B cell (primary cell): ENCODE measurements at regions not wholly inside any gene's neighbourhood (a gene's known extent, or its start where the extent isn't known, plus 50 kb on each side); places are given as distances from the start of the nearest gene placed in this dataset.

ENCODE experiments used
- ATAC-seq: fragments of 200-7000 bp; cut with Tn5 transposase; one replicate; pipeline ENCODE4 v1.10.0; 2021; ENCODE audit warnings: low read depth, mild to moderate bottlenecking, moderate number of reproducible peaks, moderate library complexity
- CTCF ChIA-PET: fragments of 350-600 bp; sonication (Branson Sonifier 250); formaldehyde crosslinking; loops from one replicate; lab custom pipeline; 2021; ENCODE audit warnings: antibody characterized with exemption, inconsistent platforms; lab: Charles Lee
- POLR2A ChIA-PET: fragments of 350-600 bp; sonication (Branson Sonifier 250); formaldehyde crosslinking; loops from one replicate; lab custom pipeline; 2021; ENCODE audit warnings: antibody characterized with exemption; lab: Charles Lee
- DNase-seq: peaks from one replicate; pipeline ENCODE4 v3.0.0; 2013
- H2AFZ ChIP-seq: 2 replicates; pipeline ENCODE4 v1.6.1; 2012; ENCODE audit warnings: mild to moderate bottlenecking, low read depth, low read length; ENCODE audit not compliant: insufficient read depth, poor library complexity, severe bottlenecking
- H3K27ac ChIP-seq, 2 donors: 1 replicate in 1 of 2; 2 replicates in 1 of 2; pipeline ENCODE4 v1.5.1; 2012 to 2013; ENCODE audit warnings: low read length in 2 of 2, mild to moderate bottlenecking in 2 of 2, moderate library complexity in 1 of 2
- H3K27me3 ChIP-seq, 4 experiments: fragments of 200-600 bp in 1 of 4; sonication (generic) in 1 of 4; replicated peaks in 1 of 4; 1 replicate in 2 of 4; 2 replicates in 2 of 4; pipeline versions ENCODE4 v1.6.1 to v1.7.0; 2013 to 2016; ENCODE audit warnings: low read length in 3 of 4, mild to moderate bottlenecking in 2 of 4, mixed read lengths in 1 of 4, moderate library complexity in 1 of 4; ENCODE audit not compliant: insufficient read depth in 4 of 4, control insufficient read depth in 3 of 4; ENCODE audit errors: control extremely low read depth in 1 of 4
- H3K36me3 ChIP-seq, 2 experiments: replicated peaks in 1 of 2; 1 replicate in 1 of 2; 2 replicates in 1 of 2; pipeline versions ENCODE4 v1.6.1 to v1.7.1; 2013; ENCODE audit warnings: low read length in 1 of 2; ENCODE audit not compliant: insufficient read depth in 2 of 2, control insufficient read depth in 1 of 2; ENCODE audit errors: control extremely low read depth in 1 of 2, extremely low read depth in 1 of 2
- H3K4me1 ChIP-seq, 2 donors: fragments of 200-600 bp in 1 of 2; sonication (generic) in 1 of 2; 1 replicate in 1 of 2; 2 replicates in 1 of 2; pipeline versions ENCODE4 v1.5.1 to v1.6.1; 2013 to 2017; ENCODE audit warnings: low read length in 2 of 2; ENCODE audit not compliant: control insufficient read depth in 2 of 2, insufficient read depth in 2 of 2
- H3K4me2 ChIP-seq: replicated peaks from 2 replicates; pipeline ENCODE3; 2012; ENCODE audit warnings: mild to moderate bottlenecking, low read depth, low read length; ENCODE audit not compliant: poor library complexity, severe bottlenecking
- H3K4me3 ChIP-seq, 5 experiments: fragments of 200-600 bp in 1 of 5; sonication (generic) in 1 of 5; 1 replicate in 3 of 5; 2 replicates in 2 of 5; pipeline versions ENCODE4 v1.5.1 to v1.7.0; 2011 to 2016; ENCODE audit warnings: low read length in 4 of 5, mild to moderate bottlenecking in 4 of 5, low read depth in 2 of 5, control low read depth in 1 of 5, moderate library complexity in 1 of 5; ENCODE audit not compliant: insufficient read depth in 1 of 5; ENCODE audit errors: control extremely low read depth in 1 of 5, extremely low read depth in 1 of 5
- H3K79me2 ChIP-seq: fragments of 200-600 bp; sonication (generic); one replicate; pipeline ENCODE4 v1.6.0; 2016; ENCODE audit warnings: low read length; ENCODE audit not compliant: control insufficient read depth, insufficient read depth
- H3K9ac ChIP-seq: fragments of 200-600 bp; sonication (generic); 2 replicates; pipeline ENCODE4 v1.6.1; 2017; ENCODE audit warnings: mild to moderate bottlenecking, low read length, moderate library complexity
- H3K9me3 ChIP-seq, 3 donors: one replicate each; pipeline versions ENCODE4 v1.6.1 to v1.7.1; 2013; ENCODE audit warnings: low read length in 2 of 3; ENCODE audit not compliant: control insufficient read depth in 2 of 3, insufficient read depth in 1 of 3; ENCODE audit errors: control extremely low read depth in 1 of 3
- H4K20me1 ChIP-seq: 2 replicates; pipeline ENCODE4 v1.6.0; 2012; ENCODE audit warnings: mild to moderate bottlenecking, low read length; ENCODE audit not compliant: insufficient read depth, control insufficient read depth, poor library complexity, severe bottlenecking
- H3K27ac Mint-ChIP-seq: one replicate; pipeline ENCODE4 v1.8.0; 2021; ENCODE audit warnings: mixed read lengths
- H3K27me3 Mint-ChIP-seq: one replicate; pipeline ENCODE4 v1.8.0; 2021; ENCODE audit warnings: mixed read lengths
- H3K4me1 Mint-ChIP-seq: one replicate; pipeline ENCODE4 v1.8.0; 2021; ENCODE audit warnings: mixed read lengths
- H3K4me3 Mint-ChIP-seq: one replicate; pipeline ENCODE4 v1.8.0; 2021; ENCODE audit warnings: mixed read lengths
- H3K9me3 Mint-ChIP-seq: one replicate; pipeline ENCODE4 v1.8.0; 2022; ENCODE audit warnings: mixed read lengths; ENCODE audit not compliant: insufficient read depth
- EZH2 ChIP-seq: IDR thresholded peaks from 2 replicates; pipeline ENCODE4 v1.6.1; 2012; ENCODE audit warnings: borderline replicate concordance, low read depth, mild to moderate bottlenecking, moderate library complexity, low read length; ENCODE audit not compliant: insufficient read depth, poor library complexity, severe bottlenecking
- WGBS: methylation state at CpG from one replicate; pipeline ENCODE4 v1.1.5; 2013; ENCODE audit warnings: missing lambda C conversion rate; ENCODE audit not compliant: insufficient coverage; 5-methylcytosine and 5-hydroxymethylcytosine counted together
- intact Hi-C: fragments of 100-400 bp; cut with micrococcal nuclease; formaldehyde crosslinking; loops from one replicate; pipeline ENCODE4 v1.10.0; 2022
- TF ChIP-seq, protein P1 (sequence below): fragments of 200-600 bp; IDR thresholded peaks from one replicate; pipeline ENCODE4 v1.8.0; 2022; ENCODE audit warnings: antibody characterized with exemption, mild to moderate bottlenecking

DNA sequence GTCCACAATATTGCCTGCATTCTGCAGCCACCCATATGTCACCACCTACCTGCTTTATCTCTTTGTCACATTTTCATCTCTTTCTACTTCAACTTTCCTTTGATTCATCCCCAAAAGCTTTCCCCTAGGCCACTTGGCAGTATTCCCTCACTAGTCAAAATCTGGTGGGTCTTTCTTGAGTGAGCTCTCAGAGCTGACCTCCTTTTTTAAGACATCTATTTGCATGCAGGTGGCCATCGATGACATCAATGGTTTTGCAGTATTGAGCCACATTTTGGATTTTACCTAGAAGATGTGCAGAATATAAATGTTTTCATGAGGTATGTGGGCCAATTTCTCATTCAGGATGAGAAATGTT lies 133.4 kb upstream of the REG3A start:
- no peak for ATAC-seq
- H3K4me3 ChIP-seq: no peak overlapping the region
- no peaks in the 10 kb centered on the region for H3K36me3 ChIP-seq
- Mint-ChIP-seq H3K27ac (no peak overlapping the region), H3K9me3 (peaks cover 8% of the 10 kb centered on the region), H3K4me1 (no peaks in the 10 kb centered on the region), H3K4me3 (no peak overlapping the region), H3K27me3 (no peaks in the 10 kb centered on the region)
- H3K9ac ChIP-seq: no peak overlapping the region
- TF ChIP-seq, protein P1, sequence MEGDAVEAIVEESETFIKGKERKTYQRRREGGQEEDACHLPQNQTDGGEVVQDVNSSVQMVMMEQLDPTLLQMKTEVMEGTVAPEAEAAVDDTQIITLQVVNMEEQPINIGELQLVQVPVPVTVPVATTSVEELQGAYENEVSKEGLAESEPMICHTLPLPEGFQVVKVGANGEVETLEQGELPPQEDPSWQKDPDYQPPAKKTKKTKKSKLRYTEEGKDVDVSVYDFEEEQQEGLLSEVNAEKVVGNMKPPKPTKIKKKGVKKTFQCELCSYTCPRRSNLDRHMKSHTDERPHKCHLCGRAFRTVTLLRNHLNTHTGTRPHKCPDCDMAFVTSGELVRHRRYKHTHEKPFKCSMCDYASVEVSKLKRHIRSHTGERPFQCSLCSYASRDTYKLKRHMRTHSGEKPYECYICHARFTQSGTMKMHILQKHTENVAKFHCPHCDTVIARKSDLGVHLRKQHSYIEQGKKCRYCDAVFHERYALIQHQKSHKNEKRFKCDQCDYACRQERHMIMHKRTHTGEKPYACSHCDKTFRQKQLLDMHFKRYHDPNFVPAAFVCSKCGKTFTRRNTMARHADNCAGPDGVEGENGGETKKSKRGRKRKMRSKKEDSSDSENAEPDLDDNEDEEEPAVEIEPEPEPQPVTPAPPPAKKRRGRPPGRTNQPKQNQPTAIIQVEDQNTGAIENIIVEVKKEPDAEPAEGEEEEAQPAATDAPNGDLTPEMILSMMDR: no peak
- no peak for TF ChIP-seq EZH2
- H3K4me2 ChIP-seq: no peak overlapping the region
- peaks cover 0 to 6% (median 0%) of the 10 kb centered on the region in 3 donors for H3K9me3 ChIP-seq
- CTCF ChIA-PET: no interaction called here
- H3K27ac ChIP-seq: no peak overlapping the region
- 83% methylated on average over 1 of the region's 1 CpG for WGBS
- no peaks in the 10 kb centered on the region for H3K79me2 ChIP-seq
- no peaks in the 10 kb centered on the region for H4K20me1 ChIP-seq
- no peaks in the 10 kb centered on the region for H3K27me3 ChIP-seq
- intact Hi-C loops: no loop called here
- POLR2A ChIA-PET: no interaction called here
- no peaks in the 10 kb centered on the region for H3K4me1 ChIP-seq
- no peak for DNase-seq
- no peak overlapping the region for H2AFZ ChIP-seq

DNA sequence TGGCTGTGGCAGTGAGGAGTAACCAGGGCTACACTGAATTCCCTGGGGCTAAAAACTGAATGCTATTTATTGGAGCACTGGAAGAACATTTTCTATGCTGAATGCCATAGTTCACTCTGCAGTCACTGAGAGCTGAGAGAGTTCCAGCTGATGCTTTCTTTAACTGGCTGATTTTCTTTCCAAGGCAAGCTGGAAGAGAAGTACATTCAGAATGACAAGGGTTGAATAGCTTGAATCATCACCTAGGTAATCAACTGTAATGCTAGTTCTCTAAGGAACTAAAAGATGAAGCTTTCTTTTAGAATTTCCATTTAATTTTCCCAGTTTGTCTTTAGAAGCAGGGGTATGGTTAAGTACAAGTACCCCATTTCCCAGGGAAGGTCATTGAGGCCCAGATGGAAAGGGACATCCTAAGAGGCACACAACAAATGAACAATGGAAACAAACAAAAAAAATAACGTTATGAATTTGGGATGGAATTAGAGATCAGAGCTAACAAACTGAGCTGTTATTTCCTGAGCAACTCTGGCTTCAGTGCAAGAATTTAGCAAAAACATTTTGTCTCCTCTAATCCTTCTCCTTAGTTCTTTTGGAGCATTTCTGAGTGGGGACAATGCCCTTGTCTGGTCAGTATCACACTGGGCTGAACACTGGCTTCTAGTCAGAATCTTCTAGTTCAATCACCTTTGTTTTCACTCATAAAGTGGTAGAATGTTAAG lies 132.8 kb upstream of the REG3A start:
- H3K9me3 Mint-ChIP-seq: peaks cover 8% of the 10 kb centered on the region
- H3K79me2 ChIP-seq: no peaks in the 10 kb centered on the region
- no peak overlapping the region for H3K27ac ChIP-seq
- ChIA-PET POLR2A (no interaction called here), CTCF (no interaction called here)
- no peak for DNase-seq
- H4K20me1 ChIP-seq: no peaks in the 10 kb centered on the region
- no peak for ATAC-seq
- H3K4me3 ChIP-seq: no peak overlapping the region
- H3K36me3 ChIP-seq: no peaks in the 10 kb centered on the region
- H3K4me1 ChIP-seq: no peaks in the 10 kb centered on the region
- H3K27me3 ChIP-seq: no peaks in the 10 kb centered on the region
- no peak overlapping the region for H3K4me3 Mint-ChIP-seq
- intact Hi-C loops: no loop called here
- no peak overlapping the region for H2AFZ ChIP-seq
- no peak overlapping the region for H3K9ac ChIP-seq
- peaks cover 0 to 6% (median 0%) of the 10 kb centered on the region in 3 donors for H3K9me3 ChIP-seq
- no peaks in the 10 kb centered on the region for H3K4me1 Mint-ChIP-seq
- H3K27ac Mint-ChIP-seq: no peak overlapping the region
- H3K27me3 Mint-ChIP-seq: no peaks in the 10 kb centered on the region
- no peak overlapping the region for H3K4me2 ChIP-seq
- no peak for TF ChIP-seq EZH2
- TF ChIP-seq, protein P1: no peak
- WGBS: no CpG with 5 or more reads among the region's 1 CpG
